T-cell (primary cell): ENCODE measurements at regions not wholly inside any gene's neighbourhood (a gene's known extent, or its start where the extent isn't known, plus 50 kb on each side); places are given as distances from the start of the nearest gene placed in this dataset.

Experiments
- ATAC-seq, 4 experiments: fragments of 200-7000 bp in 3 of 4; fragments of 150-1000 bp in 1 of 4; cut with Tn5 transposase; replicated peaks in 1 of 4; 1 replicate in 3 of 4; 2 replicates in 1 of 4; pipeline ENCODE4 v1.10.0; 2021; ENCODE audit warnings: moderate library complexity in 3 of 4, mild to moderate bottlenecking in 2 of 4, moderate number of reproducible peaks in 1 of 4
- CTCF ChIA-PET, 2 donors: fragments of 300-600 bp; sonication (Branson Sonifier 250); formaldehyde crosslinking; loops; one replicate each; lab custom pipeline; 2022; ENCODE audit warnings: antibody characterized with exemption in 2 of 2; lab: Charles Lee
- POLR2A ChIA-PET, 2 donors: fragments of 300-600 bp; sonication (Branson Sonifier 250); formaldehyde crosslinking; loops; one replicate each; lab custom pipeline; 2022; ENCODE audit warnings: antibody characterized with exemption in 2 of 2; lab: Charles Lee
- DNase-seq, 35 experiments: peaks; one replicate each; pipeline versions ENCODE4 v3.0.0 to v3.0.0-alpha.2; 2013 to 2023
- H3K27ac ChIP-seq: one replicate; pipeline ENCODE4 v1.5.1; 2013; ENCODE audit warnings: low read length
- H3K27me3 ChIP-seq, 2 experiments: replicated peaks in 1 of 2; 1 replicate in 1 of 2; 2 replicates in 1 of 2; pipeline versions ENCODE4 v1.6.1 to v1.7.0; 2013; ENCODE audit warnings: low read length in 1 of 2, mixed read lengths in 1 of 2; ENCODE audit not compliant: control insufficient read depth in 2 of 2, insufficient read depth in 2 of 2; ENCODE audit errors: extremely low read depth in 1 of 2
- H3K36me3 ChIP-seq, 2 donors: 1 replicate in 1 of 2; 2 replicates in 1 of 2; pipeline versions ENCODE4 v1.6.1 to v1.7.0; 2013; ENCODE audit warnings: low read length in 1 of 2; ENCODE audit not compliant: control insufficient read depth in 2 of 2, insufficient read depth in 1 of 2; ENCODE audit errors: extremely low read depth in 1 of 2
- H3K4me1 ChIP-seq, 2 experiments: 1 replicate in 1 of 2; 2 replicates in 1 of 2; pipeline versions ENCODE4 v1.6.1 to v1.7.0; 2013; ENCODE audit warnings: low read length in 2 of 2, mixed read lengths in 1 of 2; ENCODE audit not compliant: insufficient read depth in 2 of 2, control insufficient read depth in 1 of 2; ENCODE audit errors: extremely low read depth in 1 of 2
- H3K4me3 ChIP-seq, 2 donors: 1 replicate in 1 of 2; 2 replicates in 1 of 2; pipeline versions ENCODE4 v1.5.1 to v1.7.0; 2013; ENCODE audit warnings: mild to moderate bottlenecking in 2 of 2, low read length in 1 of 2, moderate library complexity in 1 of 2; ENCODE audit not compliant: control insufficient read depth in 1 of 2; ENCODE audit errors: extremely low read depth in 1 of 2
- H3K9me3 ChIP-seq: 2 replicates; pipeline ENCODE4 v1.7.0; 2013
- H3K27ac Mint-ChIP-seq, 2 donors: one replicate each; pipeline ENCODE4 v1.8.0; 2020 to 2021; ENCODE audit warnings: mild to moderate bottlenecking in 2 of 2, mixed read lengths in 2 of 2
- H3K27me3 Mint-ChIP-seq, 2 donors: one replicate each; pipeline ENCODE4 v1.8.0; 2021 to 2022; ENCODE audit warnings: mixed read lengths in 2 of 2
- H3K36me3 Mint-ChIP-seq: one replicate; pipeline ENCODE4 v1.8.0; 2021; ENCODE audit warnings: mixed read lengths
- H3K4me1 Mint-ChIP-seq, 3 donors: one replicate each; pipeline ENCODE4 v1.8.0; 2020 to 2022; ENCODE audit warnings: mixed read lengths in 3 of 3, mild to moderate bottlenecking in 1 of 3
- H3K4me3 Mint-ChIP-seq, 3 donors: one replicate each; pipeline ENCODE4 v1.8.0; 2020 to 2022; ENCODE audit warnings: mild to moderate bottlenecking in 3 of 3, mixed read lengths in 3 of 3, moderate library complexity in 3 of 3
- H3K9me3 Mint-ChIP-seq, 3 donors: one replicate each; pipeline ENCODE4 v1.8.0; 2020 to 2022; ENCODE audit warnings: mixed read lengths in 3 of 3
- WGBS: methylation state at CpG from one replicate; pipeline ENCODE4 v1.1.5; 2013; ENCODE audit warnings: missing lambda C conversion rate; ENCODE audit not compliant: insufficient coverage; 5-methylcytosine and 5-hydroxymethylcytosine counted together

DNA sequence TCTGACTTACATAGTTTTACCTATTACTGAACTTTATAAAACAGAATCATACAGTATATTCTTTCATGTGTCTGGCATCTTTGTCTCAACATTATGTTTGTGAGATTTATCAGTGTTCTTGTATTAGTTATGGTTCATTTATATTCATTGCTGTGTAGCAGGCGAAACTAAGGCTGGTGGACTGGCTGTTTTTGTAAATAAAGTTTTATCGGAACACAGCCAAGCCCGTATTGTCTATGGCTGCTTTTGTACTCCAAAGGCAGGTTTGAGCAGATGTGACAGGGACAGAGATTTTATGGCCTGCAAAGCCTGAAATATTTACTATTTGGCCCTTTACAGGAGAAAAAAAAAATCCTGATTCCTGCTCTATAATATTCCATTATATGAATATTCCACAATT, 405.8 kb upstream of the RGS6 start:
- Mint-ChIP-seq H3K4me3 (no peak overlapping the region), H3K27ac (no peak overlapping the region), H3K9me3 (no peaks in the 10 kb centered on the region), H3K4me1 (peaks cover 12 to 13% (median 12%) of the 10 kb centered on the region in 3 donors), H3K36me3 (peaks cover 36% of the 10 kb centered on the region), H3K27me3 (no peaks in the 10 kb centered on the region)
- H3K27ac ChIP-seq = no peak overlapping the region
- H3K9me3 ChIP-seq = no peaks in the 10 kb centered on the region
- no CpG with 5 or more reads among the region's 3 CpGs for WGBS
- H3K4me1 ChIP-seq = no peaks in the 10 kb centered on the region
- DNase-seq = no peak
- ChIA-PET POLR2A (no interaction called here), CTCF (interaction anchor here in 1 of 2 donors (0.6 kb wide), 1 partner anchor 31 kb away, joined by 6 read pairs; no protein-coding TSS in a partner anchor)
- H3K27me3 ChIP-seq = no peaks in the 10 kb centered on the region
- ATAC-seq = no peak
- H3K4me3 ChIP-seq = no peak overlapping the region
- no peaks in the 10 kb centered on the region for H3K36me3 ChIP-seq

DNA sequence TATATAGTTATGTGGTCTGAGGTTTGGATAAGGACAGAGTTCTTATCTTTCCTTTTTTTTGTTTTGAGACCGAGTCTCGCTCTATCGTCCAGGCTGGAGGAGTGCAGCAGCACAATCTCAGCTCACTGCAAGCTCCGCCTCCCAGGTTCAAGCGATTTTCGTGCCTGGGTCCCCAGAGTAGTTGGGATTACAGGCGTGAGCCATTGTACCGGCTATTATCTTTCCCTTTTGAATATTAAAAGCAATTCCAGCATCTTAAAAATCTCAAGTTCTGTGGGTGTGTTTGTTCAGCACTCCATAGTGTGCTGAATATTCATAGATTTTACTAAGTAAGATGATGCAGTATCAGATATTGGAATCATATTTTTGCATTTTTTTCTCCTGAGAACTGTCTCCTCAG, 404.4 kb upstream of the RGS6 start:
- H3K27me3 ChIP-seq = no peaks in the 10 kb centered on the region
- no peaks in the 10 kb centered on the region for H3K27me3 Mint-ChIP-seq
- H3K4me1 Mint-ChIP-seq = peaks cover 10 to 13% (median 11%) of the 10 kb centered on the region in 3 donors
- DNase-seq (no peak), ATAC-seq (no peak)
- H3K9me3 ChIP-seq = no peaks in the 10 kb centered on the region
- no peaks in the 10 kb centered on the region for H3K9me3 Mint-ChIP-seq
- peaks cover 37% of the 10 kb centered on the region for H3K36me3 Mint-ChIP-seq
- no peak overlapping the region for H3K4me3 ChIP-seq
- POLR2A ChIA-PET = interaction anchor here in 1 of 2 donors (0.6 to 0.7 kb wide), 2 partner anchors 85 to 217 kb away, joined by 3 to 5 read pairs; no protein-coding TSS in a partner anchor
- no peaks in the 10 kb centered on the region for H3K4me1 ChIP-seq
- H3K36me3 ChIP-seq = peaks cover 0 to 2% of the 10 kb centered on the region in 2 donors
- WGBS = no CpG with 5 or more reads among the region's 8 CpGs
- H3K4me3 Mint-ChIP-seq = no peak overlapping the region
- no peak overlapping the region for H3K27ac ChIP-seq
- no peak overlapping the region for H3K27ac Mint-ChIP-seq
- CTCF ChIA-PET = no interaction called here

DNA sequence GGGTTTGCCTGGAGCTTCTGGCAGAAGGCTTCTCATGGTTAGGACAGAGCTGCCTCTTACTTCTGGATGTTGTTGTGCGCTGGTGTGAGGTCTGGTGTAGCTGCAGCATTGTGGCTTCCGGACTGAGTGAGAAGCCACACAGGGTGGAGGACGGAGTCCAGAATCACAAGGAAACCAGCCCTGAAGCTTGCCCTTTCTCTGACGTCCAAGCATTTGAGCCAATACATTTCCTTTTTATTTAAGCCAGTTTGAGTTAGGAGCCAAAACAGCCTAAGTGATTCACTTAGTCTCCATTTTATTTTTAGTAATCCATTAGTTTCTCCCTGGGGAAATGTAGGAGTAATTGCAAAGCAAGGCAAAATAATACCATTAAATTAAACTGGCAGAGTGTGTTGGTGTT, 402.4 kb upstream of the RGS6 start:
- Mint-ChIP-seq H3K36me3 (peaks cover 31% of the 10 kb centered on the region), H3K27me3 (no peaks in the 10 kb centered on the region), H3K4me3 (no peak overlapping the region), H3K4me1 (peaks cover 0 to 8% (median 1%) of the 10 kb centered on the region in 3 donors), H3K9me3 (no peaks in the 10 kb centered on the region), H3K27ac (no peak overlapping the region)
- peaks cover 0 to 2% of the 10 kb centered on the region in 2 donors for H3K36me3 ChIP-seq
- POLR2A ChIA-PET = no interaction called here
- H3K27me3 ChIP-seq = no peaks in the 10 kb centered on the region
- no peaks in the 10 kb centered on the region for H3K4me1 ChIP-seq
- H3K4me3 ChIP-seq = no peak overlapping the region
- DNase-seq = no peak
- no peak overlapping the region for H3K27ac ChIP-seq
- CTCF ChIA-PET = no interaction called here
- no peak for ATAC-seq
- H3K9me3 ChIP-seq = no peaks in the 10 kb centered on the region
- WGBS = no CpG with 5 or more reads among the region's 4 CpGs

DNA sequence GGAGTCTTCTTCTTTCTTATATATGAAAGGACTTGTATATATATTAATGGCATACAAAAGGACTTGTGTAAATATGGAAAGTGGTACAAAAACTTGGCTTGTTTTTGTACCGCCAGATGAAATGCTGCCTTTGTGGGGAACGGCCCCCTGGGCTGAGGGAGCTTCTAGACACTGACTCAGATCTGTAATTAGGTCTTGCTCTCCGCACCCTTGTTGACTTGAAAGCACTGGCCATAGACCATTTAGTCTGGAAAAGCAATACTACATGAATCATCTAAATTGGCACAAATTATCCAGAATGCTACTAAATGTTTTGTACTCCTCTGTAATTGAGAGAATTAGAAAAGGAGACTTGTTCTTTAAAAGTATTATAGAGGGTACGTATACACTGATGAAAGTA, 399.9 kb upstream of the RGS6 start:
- Histone ChIP-seq H3K36me3 (peaks cover 0 to 2% of the 10 kb centered on the region in 2 donors), H3K27ac (no peak overlapping the region), H3K27me3 (no peaks in the 10 kb centered on the region), H3K9me3 (no peaks in the 10 kb centered on the region), H3K4me3 (no peak overlapping the region), H3K4me1 (no peaks in the 10 kb centered on the region)
- Mint-ChIP-seq H3K4me3 (no peak overlapping the region), H3K9me3 (no peaks in the 10 kb centered on the region), H3K27me3 (no peaks in the 10 kb centered on the region), H3K27ac (no peak overlapping the region), H3K4me1 (peaks cover 4 to 10% (median 6%) of the 10 kb centered on the region in 3 donors), H3K36me3 (peaks cover 23% of the 10 kb centered on the region)
- ChIA-PET POLR2A (no interaction called here), CTCF (no interaction called here)
- ATAC-seq (no peak), DNase-seq (no peak)
- 95% methylated on average over 4 of the region's 4 CpGs for WGBS

DNA sequence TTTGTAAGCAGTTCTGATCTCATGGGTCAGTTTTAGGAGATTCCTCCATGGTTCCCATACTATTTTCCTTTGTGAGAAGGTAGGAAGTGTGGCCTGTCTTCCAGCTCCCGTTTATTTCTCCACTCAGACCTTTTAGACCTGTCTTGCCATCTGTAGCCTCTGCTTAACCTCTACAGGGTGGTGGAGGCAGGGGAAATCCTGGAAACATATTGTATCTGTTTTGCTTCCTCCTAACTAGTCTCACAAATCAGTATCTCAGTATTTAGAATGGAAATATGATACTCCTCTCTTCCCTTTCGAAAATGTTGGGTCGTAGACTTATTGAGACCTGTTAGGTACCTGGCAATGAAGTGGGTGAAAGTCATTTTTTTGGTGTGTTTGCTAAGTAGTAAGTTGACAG, 399.4 kb upstream of the RGS6 start:
- Mint-ChIP-seq H3K4me3 (no peak overlapping the region), H3K4me1 (peaks cover 8 to 14% (median 10%) of the 10 kb centered on the region in 3 donors), H3K9me3 (no peaks in the 10 kb centered on the region), H3K27me3 (no peaks in the 10 kb centered on the region), H3K36me3 (peaks cover 23% of the 10 kb centered on the region), H3K27ac (no peak overlapping the region)
- Histone ChIP-seq H3K36me3 (peaks cover 0 to 2% of the 10 kb centered on the region in 2 donors), H3K9me3 (no peaks in the 10 kb centered on the region), H3K27ac (no peak overlapping the region), H3K4me3 (no peak overlapping the region), H3K27me3 (no peaks in the 10 kb centered on the region), H3K4me1 (no peaks in the 10 kb centered on the region)
- ChIA-PET POLR2A (no interaction called here), CTCF (no interaction called here)
- no peak for ATAC-seq
- DNase-seq = no peak
- WGBS = no CpG with 5 or more reads among the region's 3 CpGs

DNA sequence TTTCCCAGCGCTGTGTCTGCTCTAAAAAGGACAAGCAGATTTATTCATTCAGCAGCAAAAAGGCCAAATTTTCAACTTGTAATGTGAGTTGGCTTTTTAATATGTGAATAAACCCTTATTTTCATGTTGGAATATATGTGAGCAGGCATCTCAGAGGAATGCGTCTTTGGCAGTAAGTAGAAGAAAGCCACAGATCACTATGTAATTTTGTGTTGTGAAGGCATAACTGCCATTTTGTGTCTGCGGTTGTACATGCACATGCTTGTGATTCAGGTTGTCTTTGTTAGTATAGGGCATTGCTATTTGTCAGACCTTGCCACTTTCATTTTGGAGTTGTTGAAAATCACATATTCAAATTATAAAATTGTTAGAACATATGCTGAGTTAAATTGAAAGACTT, 398.8 kb upstream of the RGS6 start:
- no peak overlapping the region for H3K4me3 Mint-ChIP-seq
- ATAC-seq (no peak), DNase-seq (no peak)
- no peak overlapping the region for H3K4me3 ChIP-seq
- no peaks in the 10 kb centered on the region for H3K4me1 ChIP-seq
- no peak overlapping the region for H3K27ac Mint-ChIP-seq
- CTCF ChIA-PET = no interaction called here
- H3K27me3 Mint-ChIP-seq = no peaks in the 10 kb centered on the region
- peaks cover 13 to 18% (median 14%) of the 10 kb centered on the region in 3 donors for H3K4me1 Mint-ChIP-seq
- no peak overlapping the region for H3K27ac ChIP-seq
- H3K9me3 Mint-ChIP-seq = no peaks in the 10 kb centered on the region
- H3K36me3 Mint-ChIP-seq = peaks cover 23% of the 10 kb centered on the region
- H3K27me3 ChIP-seq = no peaks in the 10 kb centered on the region
- 100% methylated on average over 1 of the region's 3 CpGs for WGBS
- H3K9me3 ChIP-seq = no peaks in the 10 kb centered on the region
- POLR2A ChIA-PET = no interaction called here
- H3K36me3 ChIP-seq = peaks cover 0 to 2% of the 10 kb centered on the region in 2 donors

DNA sequence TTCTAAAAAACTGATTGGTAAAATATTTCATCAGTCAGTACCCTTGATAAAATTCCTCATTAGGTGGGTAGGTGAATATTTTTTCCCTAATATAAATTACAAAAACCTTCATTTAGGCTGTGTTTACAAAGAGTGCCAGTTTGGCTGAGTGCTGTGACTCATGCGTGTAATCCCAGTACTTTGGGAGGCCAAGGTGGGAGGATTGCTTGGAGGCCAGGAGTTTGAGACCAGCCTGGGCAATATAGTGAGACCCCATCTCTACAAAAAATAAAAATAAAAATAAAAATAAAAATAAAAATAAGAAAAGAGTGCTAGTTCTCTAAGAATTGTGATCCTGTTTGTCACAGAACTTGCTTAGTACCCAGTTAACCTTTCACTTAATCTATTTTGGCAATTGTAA, 398.4 kb upstream of the RGS6 start:
- Mint-ChIP-seq H3K27ac (no peak overlapping the region), H3K4me3 (no peak overlapping the region), H3K4me1 (peaks cover 17 to 22% (median 18%) of the 10 kb centered on the region in 3 donors), H3K9me3 (no peaks in the 10 kb centered on the region), H3K27me3 (no peaks in the 10 kb centered on the region), H3K36me3 (peaks cover 23% of the 10 kb centered on the region)
- ATAC-seq (no peak), DNase-seq (no peak)
- H3K27ac ChIP-seq = no peak overlapping the region
- ChIA-PET POLR2A (no interaction called here), CTCF (no interaction called here)
- no peaks in the 10 kb centered on the region for H3K9me3 ChIP-seq
- WGBS = no CpG with 5 or more reads among the region's 1 CpG
- H3K27me3 ChIP-seq = no peaks in the 10 kb centered on the region
- H3K4me3 ChIP-seq = no peak overlapping the region
- peaks cover 0 to under 1% of the 10 kb centered on the region in 2 experiments for H3K4me1 ChIP-seq
- peaks cover 0 to 2% of the 10 kb centered on the region in 2 donors for H3K36me3 ChIP-seq
